Astrocyte of the spinal cord (primary cell): ENCODE measurements at regions not wholly inside any gene's neighbourhood (a gene's known extent, or its start where the extent isn't known, plus 50 kb on each side); places are given as distances from the start of the nearest gene placed in this dataset.

ENCODE experiments used
- DNase-seq: peaks from one replicate; pipeline ENCODE4 v3.0.0; 2011; ENCODE audit warnings: low read depth, low spot score
- H3K4me3 ChIP-seq: 2 replicates; pipeline ENCODE4 v1.5.1; 2011; ENCODE audit warnings: low read depth, mild to moderate bottlenecking, low read length, moderate library complexity
- CTCF ChIP-seq: IDR thresholded peaks from 2 replicates; pipeline ENCODE4 v1.5.1; 2012; ENCODE audit warnings: low read depth, mild to moderate bottlenecking, low read length, inconsistent platforms
- in situ Hi-C: cut with HindIII; loops from 2 replicates; pipeline ENCODE4 v1.10.0; 2017; ENCODE audit warnings: low sequenced_read_pairs

- H3K4me3 ChIP-seq, result no peak overlapping the region
- TF ChIP-seq CTCF, result no peak
- no peak for DNase-seq
- in situ Hi-C loops, result no loop called here
Observed at GRCh38 chr15:79549196-79549595, 117.1 kb downstream of the MINAR1 start.

GRCh38 chr15:79560384-79560783 is 128.2 kb downstream of the MINAR1 start:
- no peak for TF ChIP-seq CTCF
- DNase-seq, result no peak
- in situ Hi-C loops, result no loop called here
- no peak overlapping the region for H3K4me3 ChIP-seq

GRCh38 chr15:79561982-79562381 is 129.8 kb downstream of the MINAR1 start:
- no peak for DNase-seq
- no peak overlapping the region for H3K4me3 ChIP-seq
- no peak for TF ChIP-seq CTCF
- in situ Hi-C loops, result no loop called here

GRCh38 chr15:79562403-79562815 is 130.3 kb downstream of the MINAR1 start:
- no peak overlapping the region for H3K4me3 ChIP-seq
- no peak for TF ChIP-seq CTCF
- DNase-seq, result no peak
- in situ Hi-C loops, result no loop called here

- TF ChIP-seq CTCF, result no peak
- DNase-seq, result no peak
- in situ Hi-C loops, result no loop called here
- no peak overlapping the region for H3K4me3 ChIP-seq
Observed at GRCh38 chr15:79562899-79563298, 130.8 kb downstream of the MINAR1 start.

- in situ Hi-C loops, result no loop called here
- no peak for DNase-seq
- no peak for TF ChIP-seq CTCF
- H3K4me3 ChIP-seq, result no peak overlapping the region
Observed at GRCh38 chr15:79570004-79570403, 137.9 kb downstream of the MINAR1 start.
